Endometrium (tissue), 2 donors: ENCODE measurements at regions not wholly inside any gene's neighbourhood (a gene's known extent, or its start where the extent isn't known, plus 50 kb on each side); places are given as distances from the start of the nearest gene placed in this dataset.
A peak's percentile ranks its signal among the peaks of the same experiment; 100 is the strongest.
"Not testable (repeated sequence)": the region's sequence is repeated elsewhere in the genome, so short reads cannot be mapped to it uniquely, and the experiment has no call there.

Source experiments
- FAIRE-seq: peaks from 2 replicates; lab custom pipeline; 2012; peaks lifted over from hg19 to GRCh38; lab: Jason Lieb, UNC
- donor health status: control.
- donor health status: control.

DNA sequence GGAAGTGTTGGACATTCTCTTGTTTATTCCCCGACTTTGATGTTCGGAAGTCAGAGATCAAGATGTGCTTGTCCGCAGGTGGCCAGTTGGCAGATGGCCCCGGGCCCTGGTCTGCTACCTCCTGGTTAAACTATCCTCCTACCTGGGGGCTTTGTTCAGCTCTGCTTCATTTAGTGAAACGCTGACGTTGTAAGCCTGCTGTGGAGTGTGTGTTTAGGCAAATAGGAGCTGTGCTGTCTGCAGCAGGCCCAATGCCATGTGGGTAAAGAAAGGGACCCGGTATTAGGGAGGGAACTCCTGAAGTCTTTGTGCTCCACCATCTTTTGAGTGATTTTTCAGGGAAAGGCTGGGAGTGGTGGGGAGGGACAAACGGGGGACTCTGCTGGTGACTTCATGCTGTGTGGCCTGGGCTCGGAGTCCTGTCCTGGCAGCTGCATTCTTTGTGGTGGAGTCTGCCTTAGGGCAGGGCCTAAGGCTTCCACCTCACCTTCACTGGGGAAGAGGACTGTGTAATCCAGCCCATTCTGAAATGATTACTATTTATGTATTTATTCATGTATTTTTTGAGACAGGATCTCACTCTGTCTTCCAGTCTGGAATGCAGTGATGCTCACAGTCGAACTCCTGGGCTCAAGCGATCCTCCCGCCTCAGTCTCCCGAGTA is 171.1 kb upstream of the KLF6 start:
- FAIRE-seq = no peak

- no peak for FAIRE-seq
Observed at GRCh38 chr10:3955493-3955892, 170.5 kb upstream of the KLF6 start.

DNA sequence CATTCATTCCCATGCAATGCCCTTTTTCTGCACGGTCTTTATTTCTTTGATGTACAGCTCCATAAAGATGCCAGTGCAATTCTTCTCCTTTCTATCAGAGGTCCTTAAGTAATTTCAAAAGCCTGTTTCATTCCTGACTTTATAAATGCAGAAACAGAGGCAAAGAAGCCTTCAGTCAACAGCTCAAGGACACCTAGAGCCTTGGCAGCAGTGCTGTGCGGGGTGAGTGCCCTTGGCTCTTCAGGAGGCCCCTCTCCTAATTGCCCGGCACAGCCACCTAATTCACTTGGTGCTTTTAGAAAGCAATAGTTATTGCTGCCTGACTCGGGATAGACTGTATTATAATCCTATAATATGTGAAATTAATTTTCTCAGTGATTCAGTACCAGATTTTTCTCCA is 169.6 kb upstream of the KLF6 start:
- no peak for FAIRE-seq

- FAIRE-seq = not testable (repeated sequence)
Observed at GRCh38 chr10:3954007-3954406, 169.0 kb upstream of the KLF6 start.

DNA sequence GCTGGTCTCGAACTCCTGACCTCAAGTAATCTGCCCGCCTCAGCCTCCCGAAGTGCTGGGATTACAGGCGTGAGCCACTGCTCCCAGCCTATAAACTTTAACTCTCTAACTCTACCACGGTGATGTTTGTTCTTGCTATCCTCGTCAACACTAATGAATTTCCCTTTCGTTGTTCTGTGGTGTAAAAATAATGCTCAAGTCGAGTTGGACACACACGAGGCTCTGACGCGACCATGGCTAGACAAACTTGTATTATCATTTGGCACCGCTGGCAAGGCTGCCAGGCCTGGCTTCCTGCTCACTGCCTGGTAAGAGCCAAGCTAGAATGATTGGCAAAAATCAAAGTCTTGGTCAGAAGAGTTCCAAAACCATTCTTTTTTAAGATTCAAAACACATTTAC is 167.0 kb upstream of the KLF6 start:
- FAIRE-seq = no peak

GRCh38 chr10:3950676-3951275 is 165.8 kb upstream of the KLF6 start:
- FAIRE-seq = no peak

GRCh38 chr10:3949711-3950110 is 164.7 kb upstream of the KLF6 start:
- no peak for FAIRE-seq

DNA sequence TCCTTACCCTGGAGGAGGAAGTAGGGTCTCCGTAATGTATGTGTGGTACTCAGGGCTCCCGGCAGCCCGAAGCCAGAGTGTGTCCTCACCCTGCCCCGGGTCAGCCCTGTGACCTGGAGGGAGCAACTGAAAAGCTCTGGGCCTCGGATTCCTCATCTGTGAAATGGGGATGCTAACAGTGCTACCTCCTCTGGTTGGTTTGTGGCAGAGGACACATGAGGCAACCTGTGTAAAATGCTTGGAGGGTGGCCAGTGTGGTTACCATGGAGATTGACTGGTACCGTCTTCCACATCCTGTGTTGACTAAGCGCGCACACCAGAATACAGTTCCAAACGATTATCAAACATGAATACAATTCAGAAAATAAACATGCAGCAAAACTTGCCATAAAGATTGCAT is 163.8 kb upstream of the KLF6 start:
- no peak for FAIRE-seq

- no peak for FAIRE-seq
Observed at GRCh38 chr10:3946234-3947229, 161.5 kb upstream of the KLF6 start.

DNA sequence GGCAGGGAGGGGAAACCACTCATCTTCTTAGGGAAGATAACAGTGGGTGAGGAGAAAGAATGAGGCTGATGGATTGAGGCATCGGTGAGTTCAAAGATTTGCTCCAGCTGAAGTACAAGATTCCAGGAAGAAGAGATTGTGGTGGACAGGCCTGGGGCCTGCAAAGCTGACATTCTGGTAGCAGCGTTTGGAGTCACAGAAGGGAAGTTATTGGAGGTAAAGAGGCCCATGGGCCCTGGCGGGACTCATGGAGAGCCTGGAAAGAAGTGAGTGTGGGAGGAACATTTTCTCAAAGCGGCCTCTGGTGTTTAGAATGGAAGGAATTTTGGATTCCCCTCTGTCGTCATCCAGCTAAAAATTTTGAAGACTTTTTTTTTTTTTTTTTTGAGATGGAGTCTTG is 160.0 kb upstream of the KLF6 start:
- no peak for FAIRE-seq

DNA sequence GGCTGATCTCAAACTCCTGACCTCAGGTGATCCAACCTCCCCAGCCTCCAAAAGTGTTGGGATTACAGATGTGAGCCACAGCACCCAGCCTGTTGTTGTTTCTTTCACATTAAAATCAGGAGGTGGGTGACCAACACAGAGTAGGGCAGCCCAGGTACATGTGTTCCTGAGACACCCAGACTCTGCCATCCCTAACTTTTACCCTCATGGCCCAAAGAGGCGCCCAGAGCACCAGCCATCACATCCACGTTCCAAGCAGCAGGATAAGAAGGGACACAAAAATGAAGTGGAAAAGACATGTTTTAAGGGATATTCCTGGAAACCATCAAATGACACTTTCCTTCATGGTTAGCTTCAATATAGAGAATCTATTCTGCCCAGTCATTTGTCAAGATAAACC is 159.6 kb upstream of the KLF6 start:
- FAIRE-seq = no peak

DNA sequence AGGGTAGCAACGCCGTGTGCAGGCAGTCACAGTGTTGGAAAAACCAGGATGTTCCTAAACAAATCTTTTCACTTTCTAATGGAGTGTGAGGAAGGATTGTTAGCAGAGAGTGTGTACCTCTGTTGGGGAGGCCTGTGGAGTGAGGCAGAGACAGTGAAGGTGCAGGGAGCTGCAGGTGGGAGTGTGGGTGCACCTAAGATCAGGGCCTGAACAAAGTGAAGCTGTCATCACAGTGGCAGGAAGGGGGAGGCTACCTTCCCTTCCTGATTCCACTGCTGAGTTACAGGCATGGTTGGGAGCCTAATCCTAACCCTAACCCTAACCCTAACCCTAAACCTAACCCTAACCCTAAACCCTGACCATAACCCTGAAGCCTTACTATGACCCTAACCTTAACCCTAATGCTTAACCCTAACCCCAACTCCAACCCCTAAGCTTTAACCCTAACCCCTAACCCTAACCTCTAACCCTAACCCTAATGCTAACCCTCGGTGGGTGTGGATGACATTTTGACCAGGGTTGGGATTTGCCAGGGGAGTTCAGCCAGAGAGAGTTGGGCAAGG is 158.8 kb upstream of the KLF6 start:
- FAIRE-seq = no peak

DNA sequence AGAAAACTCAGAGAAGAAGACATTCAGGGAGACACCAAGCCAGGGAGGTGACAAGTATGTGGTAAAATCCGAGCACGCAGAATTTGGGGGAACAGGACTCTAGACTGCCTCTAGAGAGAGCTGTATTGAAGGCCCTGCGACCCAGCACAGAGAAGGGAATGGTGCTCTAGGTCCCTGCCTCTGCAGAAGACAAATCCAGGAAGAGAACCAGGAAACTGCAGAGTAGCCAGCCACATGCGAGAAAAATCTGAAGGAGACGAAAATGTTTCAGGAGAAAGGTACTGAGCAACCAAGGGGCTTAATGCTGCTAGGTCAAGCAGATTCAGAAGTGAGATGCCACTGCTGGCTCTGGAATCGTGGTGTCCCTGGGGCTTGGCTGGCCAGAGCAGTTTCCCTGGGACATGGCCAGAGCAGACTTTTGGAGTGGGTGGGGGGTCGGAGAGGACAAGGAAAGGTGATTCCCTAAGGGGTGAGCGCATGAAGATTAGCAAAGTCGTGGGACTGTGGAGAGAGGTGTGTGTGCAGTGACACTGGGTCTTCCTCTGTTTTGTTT is 158.0 kb upstream of the KLF6 start:
- no peak for FAIRE-seq

- no peak for FAIRE-seq
Observed at GRCh38 chr10:3941676-3942075, 156.7 kb upstream of the KLF6 start.

GRCh38 chr10:3936422-3937040 is 151.5 kb upstream of the KLF6 start:
- FAIRE-seq = no peak

- FAIRE-seq = peak; percentile 35
Observed at GRCh38 chr10:3935933-3936359, 150.9 kb upstream of the KLF6 start.

- peak; percentile 70 for FAIRE-seq
Observed at GRCh38 chr10:3935141-3935540, 150.1 kb upstream of the KLF6 start.

GRCh38 chr10:3933733-3934132 is 148.7 kb upstream of the KLF6 start:
- no peak for FAIRE-seq

DNA sequence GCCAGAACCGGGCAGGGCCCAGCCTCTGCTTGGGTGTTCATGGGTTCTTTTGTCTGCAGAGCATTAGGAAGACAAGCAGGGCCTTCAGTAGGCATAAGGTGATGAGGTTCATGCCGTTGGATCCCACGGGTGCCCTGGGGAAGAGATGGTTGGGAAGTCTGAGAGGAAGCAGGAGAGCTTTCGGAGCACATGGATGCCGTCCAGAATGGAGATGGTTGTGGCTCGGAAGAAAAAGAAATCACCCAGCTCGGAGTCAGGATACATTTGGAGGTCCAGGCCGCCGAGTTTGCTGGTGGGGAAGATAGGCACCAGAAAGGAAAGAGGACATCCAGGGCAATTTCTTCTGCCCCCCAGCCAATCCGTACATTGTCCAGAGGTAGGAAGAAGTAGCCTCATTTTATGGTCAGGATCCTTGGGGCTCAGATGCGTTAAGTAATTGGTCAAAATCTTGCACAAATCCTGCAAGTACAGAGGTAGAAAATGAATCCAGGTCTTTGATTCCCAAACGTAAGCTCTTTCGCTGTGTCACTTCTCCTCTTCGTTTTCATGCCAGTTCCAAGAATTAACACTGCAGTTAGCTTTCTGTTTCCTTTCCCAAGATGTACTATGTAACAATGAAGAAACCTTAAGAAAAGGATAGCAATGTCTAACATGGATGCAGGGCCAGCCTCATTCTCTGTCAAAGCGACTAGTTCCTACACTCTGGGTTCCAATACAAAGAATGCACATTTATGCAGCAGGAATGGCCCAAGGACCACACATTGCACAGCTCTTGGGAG is 147.8 kb upstream of the KLF6 start:
- FAIRE-seq = no peak

- FAIRE-seq = no peak
Observed at GRCh38 chr10:3931901-3932300, 146.9 kb upstream of the KLF6 start.

DNA sequence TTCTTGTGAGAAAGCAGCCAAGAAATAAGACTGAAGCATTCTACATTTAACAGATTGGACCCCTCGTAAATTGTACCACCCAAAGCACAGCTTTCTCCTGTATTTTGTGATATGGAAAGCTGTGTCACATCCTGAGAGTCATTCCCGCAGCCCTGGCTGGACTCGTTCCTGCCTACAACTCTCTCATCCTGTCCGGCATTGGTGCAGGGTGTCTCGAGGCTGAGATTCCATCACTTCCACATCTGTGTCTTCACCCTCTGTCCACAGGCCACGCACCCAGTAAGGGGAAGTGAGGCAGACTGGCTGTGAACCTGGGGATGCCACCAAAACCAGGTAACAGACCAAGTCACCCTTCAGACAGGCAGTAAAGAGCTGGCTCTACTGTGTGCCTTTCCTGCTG is 146.2 kb upstream of the KLF6 start:
- no peak for FAIRE-seq
